ENCODE measurements at regions not wholly inside any gene's neighbourhood (a gene's known extent, or its start where the extent isn't known, plus 50 kb on each side); places are given as distances from the start of the nearest gene placed in this dataset.

DNA sequence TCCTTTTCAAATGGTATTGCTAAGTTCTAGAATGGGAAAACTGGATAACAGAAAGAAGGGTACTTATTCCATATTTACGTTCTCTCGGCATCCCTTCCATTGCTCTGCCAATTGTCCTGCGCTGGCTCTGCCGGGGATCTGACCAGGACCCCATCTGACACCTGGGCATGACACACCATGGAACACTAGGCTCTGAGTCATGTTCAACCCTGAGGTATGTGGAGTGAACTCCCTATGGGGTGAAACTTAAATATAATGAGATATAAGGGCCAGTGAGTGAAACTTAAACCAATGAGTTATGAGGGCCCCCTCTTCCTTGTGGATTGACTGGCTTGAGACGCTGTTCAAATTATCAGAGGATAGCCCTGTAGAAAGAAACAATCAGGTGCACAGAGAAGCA is 55.1 kb upstream of the ZEB1 start:
- no peak for DNase-seq (ENCODE audit: low read depth in 2 of 2)

DNA sequence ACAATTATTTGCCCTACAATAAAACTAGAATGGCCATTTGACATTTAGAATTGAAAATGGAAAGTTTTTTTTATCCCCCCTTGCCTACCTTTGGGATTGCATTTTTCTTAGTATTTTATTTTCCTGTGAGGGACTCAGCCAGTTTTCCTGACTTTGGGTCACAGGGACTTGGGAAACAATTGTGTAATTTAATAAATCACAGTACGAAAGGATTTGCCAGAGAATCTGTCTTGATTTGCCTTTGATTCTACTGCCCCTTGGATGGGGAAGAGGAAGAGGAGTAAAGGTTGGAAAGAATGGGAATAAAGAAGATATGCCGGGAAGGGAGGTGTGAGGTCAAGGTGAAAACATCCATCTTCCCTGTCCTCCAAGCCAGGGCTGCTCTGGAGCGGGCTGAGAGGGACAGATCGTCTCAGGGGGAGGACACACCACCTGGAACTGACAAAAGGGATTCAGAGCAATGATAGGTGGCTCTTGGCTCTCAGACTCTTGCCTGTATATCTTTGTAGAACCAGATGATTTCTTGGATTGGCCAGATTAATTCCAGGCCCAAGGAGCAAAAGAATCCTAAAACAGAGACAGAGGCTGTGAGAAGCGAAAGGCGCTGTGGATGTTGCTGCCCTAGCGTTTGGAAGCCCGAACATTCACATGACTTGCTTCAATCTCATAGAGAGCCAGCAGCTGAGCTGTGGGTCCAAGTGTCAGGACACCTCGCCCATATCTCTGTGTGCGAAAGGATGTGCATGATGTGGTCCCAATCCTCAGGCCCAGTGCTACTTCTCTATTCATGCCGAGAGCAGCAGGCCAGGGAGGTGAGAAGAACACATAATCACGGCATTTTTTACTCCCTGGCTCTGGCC is 50.3 kb upstream of the ZEB1 start:
- no peak for DNase-seq (ENCODE audit: low read depth in 2 of 2)

Data from lung microvascular endothelial cell (primary cell).